ENCODE measurements at regions not wholly inside any gene's neighbourhood (a gene's known extent, or its start where the extent isn't known, plus 50 kb on each side); places are given as distances from the start of the nearest gene placed in this dataset.

DNA sequence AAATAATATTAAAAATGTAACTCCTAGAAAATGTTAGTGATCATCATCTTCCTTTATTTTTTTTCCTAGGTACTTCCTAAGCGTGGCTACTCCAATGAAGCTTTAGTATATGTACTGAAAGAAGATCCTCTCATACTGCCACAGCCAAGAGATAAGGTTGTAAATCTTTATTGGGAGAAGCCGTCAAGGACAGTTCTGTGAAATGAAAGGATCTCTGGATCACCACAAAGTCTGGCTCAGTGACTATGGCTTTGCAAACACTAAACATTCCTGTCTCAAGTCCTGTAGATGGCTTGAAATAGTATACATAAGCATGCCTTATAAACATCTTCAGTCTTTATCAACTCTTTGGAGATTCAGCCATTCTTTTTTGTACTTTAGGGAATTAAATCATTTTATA lies 61.2 kb upstream of the DPH5 start:
- Histone ChIP-seq H4K20me1 (ENCODE audit: insufficient read depth) (no peaks in the 10 kb centered on the region), H3K4me1 (ENCODE audit: low read depth, poor library complexity, severe bottlenecking) (no peaks in the 10 kb centered on the region), H3K4me2 (no peak overlapping the region), H3K27ac (no peak overlapping the region), H3K27me3 (ENCODE audit: insufficient read depth, low read depth) (no peaks in the 10 kb centered on the region), H2AFZ (ENCODE audit: low read depth) (no peak overlapping the region), H3K79me2 (ENCODE audit: insufficient read depth, low read depth) (no peaks in the 10 kb centered on the region), H3K9ac (no peak overlapping the region), H3K36me3 (ENCODE audit: insufficient read depth) (no peaks in the 10 kb centered on the region), H3K4me3 (IDR thresholded peaks at IDR 0.05; ENCODE audit: insufficient read depth, low read depth, low read length) (no peak overlapping the region)
- TF ChIP-seq, protein P1, sequence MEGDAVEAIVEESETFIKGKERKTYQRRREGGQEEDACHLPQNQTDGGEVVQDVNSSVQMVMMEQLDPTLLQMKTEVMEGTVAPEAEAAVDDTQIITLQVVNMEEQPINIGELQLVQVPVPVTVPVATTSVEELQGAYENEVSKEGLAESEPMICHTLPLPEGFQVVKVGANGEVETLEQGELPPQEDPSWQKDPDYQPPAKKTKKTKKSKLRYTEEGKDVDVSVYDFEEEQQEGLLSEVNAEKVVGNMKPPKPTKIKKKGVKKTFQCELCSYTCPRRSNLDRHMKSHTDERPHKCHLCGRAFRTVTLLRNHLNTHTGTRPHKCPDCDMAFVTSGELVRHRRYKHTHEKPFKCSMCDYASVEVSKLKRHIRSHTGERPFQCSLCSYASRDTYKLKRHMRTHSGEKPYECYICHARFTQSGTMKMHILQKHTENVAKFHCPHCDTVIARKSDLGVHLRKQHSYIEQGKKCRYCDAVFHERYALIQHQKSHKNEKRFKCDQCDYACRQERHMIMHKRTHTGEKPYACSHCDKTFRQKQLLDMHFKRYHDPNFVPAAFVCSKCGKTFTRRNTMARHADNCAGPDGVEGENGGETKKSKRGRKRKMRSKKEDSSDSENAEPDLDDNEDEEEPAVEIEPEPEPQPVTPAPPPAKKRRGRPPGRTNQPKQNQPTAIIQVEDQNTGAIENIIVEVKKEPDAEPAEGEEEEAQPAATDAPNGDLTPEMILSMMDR (conservative IDR thresholded peaks at IDR 0.05; ENCODE audit: low read depth, low read length): no peak

DNA sequence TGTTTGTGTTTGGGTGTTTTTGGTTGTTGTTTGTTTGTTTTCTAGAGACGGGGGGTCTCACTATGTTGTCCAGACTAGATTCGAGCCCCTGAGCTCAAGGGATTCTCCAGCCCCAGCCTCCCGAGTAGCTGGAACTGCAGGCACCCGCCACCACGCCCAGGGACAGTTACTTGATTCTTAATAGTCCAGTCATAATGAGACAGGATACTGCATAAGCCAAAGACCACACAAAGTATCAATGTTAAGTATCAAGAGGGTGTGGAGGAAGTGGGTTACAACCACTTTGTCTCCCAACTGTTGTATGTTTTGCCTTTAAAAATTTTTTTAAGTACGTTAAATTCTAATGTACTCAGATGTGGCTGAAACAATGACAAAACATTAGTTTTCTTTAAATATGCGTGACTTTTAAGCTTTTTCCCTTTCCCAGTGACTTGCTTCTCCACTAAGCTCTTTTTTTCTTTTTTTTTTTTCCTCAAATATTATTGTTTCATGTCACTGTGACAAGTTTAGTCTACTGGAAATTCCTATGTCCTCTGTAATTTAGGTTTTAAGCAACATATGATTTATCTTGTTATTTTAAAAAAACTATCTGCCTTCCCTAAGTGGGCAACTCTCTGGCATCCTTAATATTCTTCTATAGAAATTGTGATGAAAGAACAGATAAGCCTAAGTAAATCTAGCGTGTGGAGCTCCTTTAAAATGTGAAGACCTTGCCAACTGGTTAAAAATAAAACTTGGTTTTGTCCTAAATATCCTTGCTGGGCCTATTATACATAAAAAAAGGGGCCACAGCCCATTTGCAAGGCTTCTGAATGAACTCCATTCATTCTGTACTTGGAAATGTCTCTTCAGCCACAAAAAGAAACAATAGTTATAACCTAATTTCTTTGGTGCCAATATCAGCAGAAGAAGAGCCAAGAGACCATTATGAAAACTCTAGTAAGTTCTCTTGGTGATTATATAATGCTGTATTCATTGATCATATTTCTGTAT lies 56.2 kb upstream of the DPH5 start:
- no peaks in the 10 kb centered on the region for H3K4me1 ChIP-seq (ENCODE audit: low read depth, poor library complexity, severe bottlenecking)
- H3K4me3 ChIP-seq (IDR thresholded peaks at IDR 0.05; ENCODE audit: insufficient read depth, low read depth, low read length): no peak overlapping the region
- no peaks in the 10 kb centered on the region for H3K79me2 ChIP-seq (ENCODE audit: insufficient read depth, low read depth)
- no peak overlapping the region for H3K4me2 ChIP-seq
- H2AFZ ChIP-seq (ENCODE audit: low read depth): no peak overlapping the region
- no peaks in the 10 kb centered on the region for H3K36me3 ChIP-seq (ENCODE audit: insufficient read depth)
- no peak overlapping the region for H3K27ac ChIP-seq
- H3K9ac ChIP-seq: no peak overlapping the region
- TF ChIP-seq, protein P1 (conservative IDR thresholded peaks at IDR 0.05; ENCODE audit: low read depth, low read length): no peak
- H4K20me1 ChIP-seq (ENCODE audit: insufficient read depth): no peaks in the 10 kb centered on the region
- H3K27me3 ChIP-seq (ENCODE audit: insufficient read depth, low read depth): no peaks in the 10 kb centered on the region

DNA sequence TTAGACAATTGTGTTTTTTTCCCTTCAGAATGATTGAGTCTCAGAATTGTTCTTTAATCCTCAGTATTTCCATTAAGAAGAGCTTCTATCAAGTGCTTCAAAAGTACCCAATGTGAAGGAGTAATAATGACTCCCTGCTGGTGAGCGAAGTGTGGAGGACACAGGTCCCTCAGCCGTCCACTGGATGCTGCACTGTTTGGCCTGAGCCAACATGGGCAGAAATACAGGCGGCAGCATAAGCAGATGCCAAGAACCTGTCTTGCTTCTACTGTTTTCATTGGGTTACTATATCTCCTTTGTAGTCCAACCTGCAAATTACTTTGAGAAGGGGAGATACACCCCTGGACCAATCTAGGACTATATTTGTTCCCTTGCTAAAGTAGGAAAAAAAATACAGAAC lies 55.3 kb upstream of the DPH5 start:
- no peaks in the 10 kb centered on the region for H3K27me3 ChIP-seq (ENCODE audit: insufficient read depth, low read depth)
- TF ChIP-seq, protein P1 (conservative IDR thresholded peaks at IDR 0.05; ENCODE audit: low read depth, low read length): no peak
- H4K20me1 ChIP-seq (ENCODE audit: insufficient read depth): no peaks in the 10 kb centered on the region
- no peak overlapping the region for H2AFZ ChIP-seq (ENCODE audit: low read depth)
- no peak overlapping the region for H3K27ac ChIP-seq
- no peak overlapping the region for H3K4me2 ChIP-seq
- no peaks in the 10 kb centered on the region for H3K79me2 ChIP-seq (ENCODE audit: insufficient read depth, low read depth)
- H3K4me1 ChIP-seq (ENCODE audit: low read depth, poor library complexity, severe bottlenecking): no peaks in the 10 kb centered on the region
- no peak overlapping the region for H3K9ac ChIP-seq
- no peaks in the 10 kb centered on the region for H3K36me3 ChIP-seq (ENCODE audit: insufficient read depth)
- no peak overlapping the region for H3K4me3 ChIP-seq (IDR thresholded peaks at IDR 0.05; ENCODE audit: insufficient read depth, low read depth, low read length)

DNA sequence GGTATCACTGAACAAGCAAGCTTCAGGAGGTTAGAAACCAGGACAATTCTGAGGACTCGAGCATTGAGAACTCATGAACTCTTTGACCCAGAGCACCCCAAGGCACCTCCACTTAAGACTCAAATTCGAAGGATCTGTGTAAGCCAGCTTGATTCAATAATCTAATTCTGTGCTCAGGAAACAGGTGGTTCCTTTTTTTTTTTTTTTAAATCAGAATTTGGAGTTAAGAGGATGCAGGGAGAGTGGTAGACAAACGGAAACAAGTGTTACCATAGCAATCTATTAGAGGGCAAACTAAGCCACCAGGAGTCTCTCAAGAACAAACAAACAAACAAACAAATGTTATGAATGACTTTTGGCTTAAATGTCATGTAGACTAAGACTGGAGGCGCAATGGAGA lies 53.8 kb upstream of the DPH5 start:
- Histone ChIP-seq H3K4me2 (no peak overlapping the region), H3K9ac (no peak overlapping the region), H3K27me3 (ENCODE audit: insufficient read depth, low read depth) (no peaks in the 10 kb centered on the region), H3K27ac (no peak overlapping the region), H3K4me1 (ENCODE audit: low read depth, poor library complexity, severe bottlenecking) (no peaks in the 10 kb centered on the region), H4K20me1 (ENCODE audit: insufficient read depth) (no peaks in the 10 kb centered on the region), H2AFZ (ENCODE audit: low read depth) (no peak overlapping the region), H3K4me3 (IDR thresholded peaks at IDR 0.05; ENCODE audit: insufficient read depth, low read depth, low read length) (no peak overlapping the region), H3K79me2 (ENCODE audit: insufficient read depth, low read depth) (no peaks in the 10 kb centered on the region), H3K36me3 (ENCODE audit: insufficient read depth) (no peaks in the 10 kb centered on the region)
- TF ChIP-seq, protein P1 (conservative IDR thresholded peaks at IDR 0.05; ENCODE audit: low read depth, low read length): no peak

All from KMS-11 (cell line).